ENCODE measurements at regions not wholly inside any gene's neighbourhood (a gene's known extent, or its start where the extent isn't known, plus 50 kb on each side); places are given as distances from the start of the nearest gene placed in this dataset.

DNA sequence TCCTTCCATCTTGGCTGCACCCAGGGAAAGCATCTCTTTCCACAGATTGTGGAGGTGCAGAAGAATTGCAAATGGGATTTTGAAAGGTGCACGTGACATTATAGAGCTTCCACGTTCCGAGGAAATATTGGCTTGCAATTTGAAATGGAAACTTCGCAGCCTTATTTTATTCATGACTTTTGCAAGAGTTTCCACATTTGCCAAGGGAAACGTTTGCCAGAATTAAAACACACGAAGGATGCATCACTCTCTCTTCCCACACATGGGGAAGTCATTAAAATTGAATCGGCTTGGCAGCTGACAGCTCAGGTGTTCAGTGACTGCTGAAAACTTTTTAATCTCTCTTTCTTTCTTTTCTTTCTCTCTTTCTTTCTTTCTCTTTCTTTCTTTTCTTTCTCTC lies 475.4 kb upstream of the IGFBP3 start:
- H2AFZ ChIP-seq (replicated peaks): no peak overlapping the region
- no peak overlapping the region for H3K4me2 ChIP-seq
- no peaks in the 10 kb centered on the region for H3K79me2 ChIP-seq (ENCODE audit: low read depth)
- no peak overlapping the region for H3K27ac Mint-ChIP-seq
- no peaks in the 10 kb centered on the region for H3K36me3 ChIP-seq
- H4K20me1 ChIP-seq (ENCODE audit: low read depth): no peaks in the 10 kb centered on the region
- no peak overlapping the region for H3K27ac ChIP-seq
- no peak overlapping the region for H3K9ac ChIP-seq
- no peaks in the 10 kb centered on the region for H3K27me3 ChIP-seq
- no peaks in the 10 kb centered on the region for H3K4me1 Mint-ChIP-seq
- no peaks in the 10 kb centered on the region for H3F3A ChIP-seq (ENCODE audit: low read depth)
- H3K9me3 Mint-ChIP-seq: peaks cover 6% of the 10 kb centered on the region
- no peak overlapping the region for H3K4me3 ChIP-seq
- no peak for DNase-seq (ENCODE audit: low spot score)
- H3K4me1 ChIP-seq: no peaks in the 10 kb centered on the region
- H3K36me3 Mint-ChIP-seq: no peaks in the 10 kb centered on the region
- no peak overlapping the region for H3K4me3 Mint-ChIP-seq
- H3K9me3 ChIP-seq (ENCODE audit: low read depth): no peaks in the 10 kb centered on the region
- no peaks in the 10 kb centered on the region for H3K27me3 Mint-ChIP-seq (ENCODE audit: insufficient read depth, low read depth)
- TF ChIP-seq EZH2 (IDR thresholded peaks at IDR 0.05) (no peak), EZH2phosphoT487 (IDR thresholded peaks at IDR 0.05) (no peak)
- TF ChIP-seq, protein P1, sequence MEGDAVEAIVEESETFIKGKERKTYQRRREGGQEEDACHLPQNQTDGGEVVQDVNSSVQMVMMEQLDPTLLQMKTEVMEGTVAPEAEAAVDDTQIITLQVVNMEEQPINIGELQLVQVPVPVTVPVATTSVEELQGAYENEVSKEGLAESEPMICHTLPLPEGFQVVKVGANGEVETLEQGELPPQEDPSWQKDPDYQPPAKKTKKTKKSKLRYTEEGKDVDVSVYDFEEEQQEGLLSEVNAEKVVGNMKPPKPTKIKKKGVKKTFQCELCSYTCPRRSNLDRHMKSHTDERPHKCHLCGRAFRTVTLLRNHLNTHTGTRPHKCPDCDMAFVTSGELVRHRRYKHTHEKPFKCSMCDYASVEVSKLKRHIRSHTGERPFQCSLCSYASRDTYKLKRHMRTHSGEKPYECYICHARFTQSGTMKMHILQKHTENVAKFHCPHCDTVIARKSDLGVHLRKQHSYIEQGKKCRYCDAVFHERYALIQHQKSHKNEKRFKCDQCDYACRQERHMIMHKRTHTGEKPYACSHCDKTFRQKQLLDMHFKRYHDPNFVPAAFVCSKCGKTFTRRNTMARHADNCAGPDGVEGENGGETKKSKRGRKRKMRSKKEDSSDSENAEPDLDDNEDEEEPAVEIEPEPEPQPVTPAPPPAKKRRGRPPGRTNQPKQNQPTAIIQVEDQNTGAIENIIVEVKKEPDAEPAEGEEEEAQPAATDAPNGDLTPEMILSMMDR (IDR thresholded peaks at IDR 0.05): no peak

DNA sequence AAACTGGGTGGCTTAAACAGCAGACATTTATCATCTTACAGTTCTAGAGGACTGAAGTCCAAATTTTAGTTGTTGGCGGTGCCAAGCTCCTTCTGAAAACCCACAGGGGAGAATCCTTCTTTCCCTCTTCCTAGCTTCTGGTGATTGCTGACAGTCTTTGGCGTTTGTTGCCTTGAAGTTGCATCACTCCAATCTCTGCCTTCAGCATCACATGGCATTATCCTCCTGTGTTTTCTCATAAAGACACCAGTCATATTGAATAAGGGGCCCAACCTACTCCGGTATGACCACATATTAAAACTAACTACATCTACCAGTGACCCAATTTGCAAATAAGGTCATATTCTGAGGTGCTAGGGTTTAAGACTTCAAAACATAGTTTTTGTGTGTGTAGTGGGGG lies 472.1 kb upstream of the IGFBP3 start:
- Histone ChIP-seq H3K27ac (no peak overlapping the region), H3F3A (ENCODE audit: low read depth) (no peaks in the 10 kb centered on the region), H3K79me2 (ENCODE audit: low read depth) (no peaks in the 10 kb centered on the region), H3K27me3 (no peaks in the 10 kb centered on the region), H3K36me3 (no peaks in the 10 kb centered on the region), H2AFZ (replicated peaks) (no peak overlapping the region), H3K9ac (no peak overlapping the region), H3K4me1 (no peaks in the 10 kb centered on the region), H3K4me3 (no peak overlapping the region), H3K9me3 (ENCODE audit: low read depth) (no peaks in the 10 kb centered on the region), H3K4me2 (no peak overlapping the region), H4K20me1 (ENCODE audit: low read depth) (no peaks in the 10 kb centered on the region)
- no peak for TF ChIP-seq EZH2 (IDR thresholded peaks at IDR 0.05)
- no peak for TF ChIP-seq EZH2phosphoT487 (IDR thresholded peaks at IDR 0.05)
- TF ChIP-seq, protein P1 (IDR thresholded peaks at IDR 0.05): no peak
- H3K9me3 Mint-ChIP-seq: no peaks in the 10 kb centered on the region
- H3K27me3 Mint-ChIP-seq (ENCODE audit: insufficient read depth, low read depth): peaks cover 4% of the 10 kb centered on the region
- H3K27ac Mint-ChIP-seq: no peak overlapping the region
- no peaks in the 10 kb centered on the region for H3K4me1 Mint-ChIP-seq
- no peak for DNase-seq (ENCODE audit: low spot score)
- H3K4me3 Mint-ChIP-seq: no peak overlapping the region
- no peaks in the 10 kb centered on the region for H3K36me3 Mint-ChIP-seq

DNA sequence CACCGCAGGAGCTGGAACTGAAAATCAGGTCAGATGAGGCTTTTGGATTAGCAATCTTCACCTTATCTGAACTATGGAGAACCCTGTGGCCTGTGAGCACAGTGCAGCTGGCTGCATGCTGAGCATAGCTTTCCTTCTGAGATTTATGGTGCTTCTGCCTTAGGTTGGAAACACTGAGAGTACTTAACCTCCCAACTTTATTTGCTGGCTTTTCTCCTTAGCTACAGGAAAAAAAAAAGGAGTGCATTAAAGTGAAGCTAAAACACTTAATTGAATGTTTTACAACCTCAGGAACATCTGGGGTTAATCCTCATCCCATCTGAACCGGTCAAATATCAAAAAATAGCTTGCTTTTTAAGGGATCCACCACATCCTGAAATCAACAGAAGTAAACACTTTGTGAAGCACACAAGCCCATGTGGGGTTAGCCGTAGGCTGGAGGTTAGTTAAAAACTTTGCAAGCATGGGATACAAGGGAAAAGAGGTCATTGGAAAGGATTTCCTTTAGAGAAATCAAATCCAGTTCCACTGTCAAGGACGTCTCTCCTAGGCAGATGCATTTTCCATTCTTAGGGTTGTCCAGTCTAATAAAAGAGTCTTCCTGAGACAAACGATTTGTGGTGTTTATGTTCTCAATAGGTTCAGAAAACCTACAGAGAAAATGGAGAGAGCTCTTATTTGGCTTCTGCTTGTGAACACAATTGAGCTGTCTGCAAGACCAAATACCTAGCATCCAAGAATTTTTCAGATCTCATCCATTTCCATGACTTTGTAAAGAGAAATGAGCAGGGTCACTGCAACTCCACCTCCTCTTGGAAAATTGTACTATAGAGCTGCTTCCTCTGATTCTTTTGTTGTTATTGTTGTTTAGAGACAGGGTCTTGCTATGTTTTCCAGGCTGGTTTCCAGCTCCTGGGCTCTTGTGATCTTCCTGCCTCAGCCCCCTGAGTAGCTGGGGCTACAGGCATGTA lies 470.4 kb upstream of the IGFBP3 start:
- H3K4me1 Mint-ChIP-seq: no peaks in the 10 kb centered on the region
- no peaks in the 10 kb centered on the region for H3K9me3 Mint-ChIP-seq
- Histone ChIP-seq H3K79me2 (ENCODE audit: low read depth) (no peaks in the 10 kb centered on the region), H3K9me3 (ENCODE audit: low read depth) (no peaks in the 10 kb centered on the region), H3K36me3 (no peaks in the 10 kb centered on the region), H2AFZ (replicated peaks) (no peak overlapping the region), H3F3A (ENCODE audit: low read depth) (no peaks in the 10 kb centered on the region), H3K27me3 (no peaks in the 10 kb centered on the region), H4K20me1 (ENCODE audit: low read depth) (no peaks in the 10 kb centered on the region), H3K4me2 (no peak overlapping the region), H3K4me3 (no peak overlapping the region), H3K9ac (no peak overlapping the region), H3K27ac (no peak overlapping the region), H3K4me1 (no peaks in the 10 kb centered on the region)
- TF ChIP-seq EZH2phosphoT487 (IDR thresholded peaks at IDR 0.05) (no peak), EZH2 (IDR thresholded peaks at IDR 0.05) (no peak)
- TF ChIP-seq, protein P1 (IDR thresholded peaks at IDR 0.05): no peak
- no peak overlapping the region for H3K27ac Mint-ChIP-seq
- H3K36me3 Mint-ChIP-seq: no peaks in the 10 kb centered on the region
- H3K27me3 Mint-ChIP-seq (ENCODE audit: insufficient read depth, low read depth): peaks cover 4% of the 10 kb centered on the region
- no peak for DNase-seq (ENCODE audit: low spot score)
- H3K4me3 Mint-ChIP-seq: no peak overlapping the region
